ENCODE measurements at regions not wholly inside any gene's neighbourhood (a gene's known extent, or its start where the extent isn't known, plus 50 kb on each side); places are given as distances from the start of the nearest gene placed in this dataset.

DNA sequence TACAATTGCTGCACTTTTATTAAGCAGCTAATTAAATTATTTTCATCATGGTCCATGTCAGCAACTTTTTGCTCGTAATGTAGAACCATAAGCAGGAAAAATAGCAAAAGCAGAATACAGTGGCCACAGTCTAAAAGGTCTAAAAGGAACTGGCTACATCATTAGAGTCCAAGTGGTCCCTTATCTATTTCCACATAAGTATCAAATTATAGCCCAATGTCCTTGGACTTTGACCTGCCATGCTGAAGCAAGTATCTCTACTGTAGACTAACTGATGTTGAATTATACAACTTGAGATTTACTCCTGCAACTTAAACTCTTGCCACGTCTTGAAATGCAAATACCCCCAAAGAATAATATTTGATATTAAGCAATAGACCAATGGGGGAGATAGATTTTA lies 68.8 kb downstream of the OXGR1 start:
- TF ChIP-seq, protein P1, sequence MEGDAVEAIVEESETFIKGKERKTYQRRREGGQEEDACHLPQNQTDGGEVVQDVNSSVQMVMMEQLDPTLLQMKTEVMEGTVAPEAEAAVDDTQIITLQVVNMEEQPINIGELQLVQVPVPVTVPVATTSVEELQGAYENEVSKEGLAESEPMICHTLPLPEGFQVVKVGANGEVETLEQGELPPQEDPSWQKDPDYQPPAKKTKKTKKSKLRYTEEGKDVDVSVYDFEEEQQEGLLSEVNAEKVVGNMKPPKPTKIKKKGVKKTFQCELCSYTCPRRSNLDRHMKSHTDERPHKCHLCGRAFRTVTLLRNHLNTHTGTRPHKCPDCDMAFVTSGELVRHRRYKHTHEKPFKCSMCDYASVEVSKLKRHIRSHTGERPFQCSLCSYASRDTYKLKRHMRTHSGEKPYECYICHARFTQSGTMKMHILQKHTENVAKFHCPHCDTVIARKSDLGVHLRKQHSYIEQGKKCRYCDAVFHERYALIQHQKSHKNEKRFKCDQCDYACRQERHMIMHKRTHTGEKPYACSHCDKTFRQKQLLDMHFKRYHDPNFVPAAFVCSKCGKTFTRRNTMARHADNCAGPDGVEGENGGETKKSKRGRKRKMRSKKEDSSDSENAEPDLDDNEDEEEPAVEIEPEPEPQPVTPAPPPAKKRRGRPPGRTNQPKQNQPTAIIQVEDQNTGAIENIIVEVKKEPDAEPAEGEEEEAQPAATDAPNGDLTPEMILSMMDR (IDR thresholded peaks at IDR 0.05) = no peak
- no peak for TF ChIP-seq POLR2A (IDR thresholded peaks at IDR 0.05)
